H9 (cell line): ENCODE measurements at regions not wholly inside any gene's neighbourhood (a gene's known extent, or its start where the extent isn't known, plus 50 kb on each side); places are given as distances from the start of the nearest gene placed in this dataset.

ENCODE experiments used
- DNase-seq: peaks from one replicate; pipeline ENCODE4 v3.0.0-alpha.2; 2017
- H2AFZ ChIP-seq: one replicate; pipeline ENCODE4 v1.6.1; 2013; ENCODE audit warnings: mild to moderate bottlenecking, low read length, control low read depth, moderate library complexity
- H2AK5ac ChIP-seq: 2 replicates; pipeline ENCODE4 v1.6.1; 2013; ENCODE audit warnings: low read length, control low read depth, mixed read lengths; ENCODE audit not compliant: insufficient read length
- H2BK120ac ChIP-seq: one replicate; pipeline ENCODE4 v1.6.1; 2013; ENCODE audit warnings: low read depth, mild to moderate bottlenecking, low read length, control low read depth, inconsistent platforms; ENCODE audit not compliant: poor library complexity, severe bottlenecking
- H2BK12ac ChIP-seq: 2 replicates; pipeline ENCODE4 v1.6.1; 2013; ENCODE audit warnings: low read length, control low read depth, mixed read lengths, low read depth; ENCODE audit not compliant: insufficient read length
- H2BK15ac ChIP-seq: 2 replicates; pipeline ENCODE4 v1.6.1; 2013; ENCODE audit warnings: low read depth, low read length, control low read depth
- H2BK20ac ChIP-seq: one replicate; pipeline ENCODE4 v1.6.1; 2013; ENCODE audit warnings: low read depth, mild to moderate bottlenecking, low read length, control low read depth, inconsistent platforms; ENCODE audit not compliant: poor library complexity, severe bottlenecking
- H2BK5ac ChIP-seq: 2 replicates; pipeline ENCODE4 v1.6.1; 2013; ENCODE audit warnings: low read length, control low read depth, mixed read lengths; ENCODE audit not compliant: insufficient read length
- H3K14ac ChIP-seq: 2 replicates; pipeline ENCODE4 v1.6.1; 2013; ENCODE audit warnings: low read length, control low read depth; ENCODE audit not compliant: insufficient read depth
- H3K18ac ChIP-seq: 2 replicates; pipeline ENCODE4 v1.6.1; 2013; ENCODE audit warnings: low read depth, mild to moderate bottlenecking, mixed read lengths, low read length, control low read depth; ENCODE audit not compliant: insufficient read length
- H3K23ac ChIP-seq: 2 replicates; pipeline ENCODE4 v1.6.1; 2013; ENCODE audit warnings: low read length, control low read depth, mixed read lengths, low read depth; ENCODE audit not compliant: insufficient read length
- H3K23me2 ChIP-seq: 2 replicates; pipeline ENCODE4 v1.6.1; 2013; ENCODE audit warnings: low read depth, mild to moderate bottlenecking, mixed read lengths, low read length, control low read depth; ENCODE audit not compliant: insufficient read length, poor library complexity, severe bottlenecking
- H3K27ac ChIP-seq: 2 replicates; pipeline ENCODE4 v1.5.1; 2013; ENCODE audit warnings: low read length, control low read depth, mixed read lengths, low read depth; ENCODE audit not compliant: insufficient read length
- H3K27me3 ChIP-seq: 2 replicates; pipeline ENCODE4 v1.6.1; 2013; ENCODE audit warnings: low read length, control low read depth, inconsistent platforms; ENCODE audit not compliant: insufficient read depth
- H3K4ac ChIP-seq: 2 replicates; pipeline ENCODE4 v1.6.1; 2013; ENCODE audit warnings: low read depth, mild to moderate bottlenecking, control low read depth, inconsistent platforms, low read length, moderate library complexity
- H3K4me1 ChIP-seq: 2 replicates; pipeline ENCODE4 v1.6.1; 2013; ENCODE audit warnings: low read length, control low read depth, inconsistent platforms; ENCODE audit not compliant: insufficient read depth
- H3K4me2 ChIP-seq: 2 replicates; pipeline ENCODE4 v1.6.1; 2013; ENCODE audit warnings: low read length, control low read depth, mixed read lengths; ENCODE audit not compliant: insufficient read length, insufficient read depth
- H3K56ac ChIP-seq: 2 replicates; pipeline ENCODE4 v1.6.1; 2013; ENCODE audit warnings: low read depth, mild to moderate bottlenecking, mixed read lengths, low read length, control low read depth; ENCODE audit not compliant: insufficient read length
- H3K79me1 ChIP-seq: 2 replicates; pipeline ENCODE4 v1.6.1; 2013; ENCODE audit warnings: low read depth, mild to moderate bottlenecking, moderate library complexity, low read length, control low read depth, inconsistent platforms; ENCODE audit not compliant: insufficient read depth, poor library complexity, severe bottlenecking
- H3K79me2 ChIP-seq: 2 replicates; pipeline ENCODE4 v1.6.1; 2013; ENCODE audit warnings: low read length, control low read depth, inconsistent platforms; ENCODE audit not compliant: insufficient read depth
- H3K9ac ChIP-seq: 2 replicates; pipeline ENCODE4 v1.6.1; 2013; ENCODE audit warnings: low read length, control low read depth, mixed read lengths; ENCODE audit not compliant: insufficient read length; ENCODE audit errors: extremely low read depth
- H3K9me3 ChIP-seq: one replicate; pipeline ENCODE4 v1.6.1; 2013; ENCODE audit warnings: low read depth, low read length, inconsistent platforms; ENCODE audit not compliant: control insufficient read depth
- H3T11ph ChIP-seq: one replicate; pipeline ENCODE4 v1.6.1; 2013; ENCODE audit warnings: mild to moderate bottlenecking, low read length, control low read depth, inconsistent platforms
- H4K20me1 ChIP-seq: one replicate; pipeline ENCODE4 v1.6.1; 2013; ENCODE audit not compliant: control insufficient read depth, insufficient read length, insufficient read depth
- H4K5ac ChIP-seq: 2 replicates; pipeline ENCODE4 v1.6.1; 2013; ENCODE audit warnings: low read depth, mild to moderate bottlenecking, mixed read lengths, low read length, control low read depth; ENCODE audit not compliant: insufficient read length
- H4K8ac ChIP-seq: replicated peaks from 2 replicates; pipeline ENCODE4 v1.6.1; 2013; ENCODE audit warnings: low read length, control low read depth, mixed read lengths, low read depth; ENCODE audit not compliant: insufficient read length
- H4K91ac ChIP-seq: 2 replicates; pipeline ENCODE4 v1.6.1; 2013; ENCODE audit warnings: low read depth, mild to moderate bottlenecking, moderate library complexity, mixed read lengths, low read length, control low read depth; ENCODE audit not compliant: insufficient read length
- H3K27ac Mint-ChIP-seq, 3 experiments: 2 replicates in 2 of 3; 3 replicates in 1 of 3; pipeline ENCODE4 v1.8.0; 2020 to 2021; ENCODE audit warnings: mixed read lengths in 3 of 3, mild to moderate bottlenecking in 1 of 3, moderate library complexity in 1 of 3
- H3K27me3 Mint-ChIP-seq: 2 replicates; pipeline ENCODE4 v1.8.0; 2021; ENCODE audit warnings: low read depth, mild to moderate bottlenecking, moderate library complexity, mixed read lengths
- H3K36me3 Mint-ChIP-seq, 3 experiments: 2 replicates in 2 of 3; 3 replicates in 1 of 3; pipeline ENCODE4 v1.8.0; 2020 to 2021; ENCODE audit warnings: low read depth in 3 of 3, mixed read lengths in 3 of 3; ENCODE audit not compliant: insufficient read depth in 1 of 3
- H3K4me1 Mint-ChIP-seq, 2 experiments: 2 replicates each; pipeline ENCODE4 v1.8.0; 2020; ENCODE audit warnings: mixed read lengths in 2 of 2
- H3K4me3 Mint-ChIP-seq, 2 experiments: 2 replicates in 1 of 2; 3 replicates in 1 of 2; pipeline ENCODE4 v1.8.0; 2020 to 2021; ENCODE audit warnings: mild to moderate bottlenecking in 2 of 2, mixed read lengths in 2 of 2, moderate library complexity in 1 of 2
- H3K9me3 Mint-ChIP-seq, 2 experiments: 2 replicates in 1 of 2; 3 replicates in 1 of 2; pipeline ENCODE4 v1.8.0; 2020; ENCODE audit warnings: mild to moderate bottlenecking in 2 of 2, mixed read lengths in 2 of 2, moderate library complexity in 1 of 2
- CTCF ChIP-seq: fragments of 200-600 bp; sonication (generic); conservative IDR thresholded peaks from 3 replicates; pipeline ENCODE4 v1.8.0; 2021; ENCODE audit warnings: antibody characterized with exemption, mild to moderate bottlenecking
- WGBS: extraction: QIAGEN DNeasy Blood & Tissue Kit; methylation state at CpG from one replicate; pipeline ENCODE4 v1.1.7; 2013; ENCODE audit warnings: missing lambda C conversion rate, low lambda C conversion rate, mixed read lengths; ENCODE audit not compliant: insufficient read length; ENCODE audit errors: extremely low coverage; 5-methylcytosine and 5-hydroxymethylcytosine counted together

DNA sequence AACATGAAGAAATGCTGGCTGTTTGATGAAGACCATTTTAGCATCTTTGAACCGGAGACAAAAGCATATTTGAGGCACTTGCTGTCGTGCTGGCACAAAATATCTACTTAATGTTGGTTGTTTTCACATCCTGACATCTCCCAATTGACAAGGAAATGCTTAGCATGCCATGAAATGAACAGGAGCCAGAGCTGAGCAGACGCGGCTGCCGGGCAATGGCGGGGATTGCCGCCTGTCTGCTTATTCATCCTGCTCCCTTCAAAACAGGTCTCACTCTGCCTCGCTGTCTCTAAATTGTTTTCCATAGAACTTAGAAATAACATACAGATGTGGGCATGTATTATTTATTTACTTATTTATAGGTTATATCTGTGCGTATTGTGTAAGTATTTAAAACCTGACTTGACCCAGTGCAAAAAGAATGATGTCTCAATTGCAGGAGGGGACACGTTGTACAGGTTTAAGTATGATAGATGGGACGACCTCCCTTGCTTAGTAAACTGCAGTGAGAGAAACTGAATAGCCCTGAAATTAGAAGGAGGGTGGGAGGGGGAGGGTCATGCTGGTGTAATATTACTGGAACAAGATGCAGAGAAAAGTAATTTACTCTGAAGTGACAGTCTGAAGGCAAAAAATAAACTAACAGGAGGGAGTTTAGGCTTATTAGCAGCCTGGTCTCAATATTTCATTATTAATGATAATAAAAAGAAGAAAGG lies 590.4 kb upstream of the PLXNA2 start:
- H3K27ac ChIP-seq, result no peak overlapping the region
- no peak overlapping the region for H4K91ac ChIP-seq
- no peak overlapping the region for H3K23ac ChIP-seq
- H3K9ac ChIP-seq, result no peak overlapping the region
- H2BK120ac ChIP-seq, result no peak overlapping the region
- H4K8ac ChIP-seq, result no peak overlapping the region
- H3K18ac ChIP-seq, result no peak overlapping the region
- peaks cover 4% of the 10 kb centered on the region; the same call in 1 of the 2 replicates for H3K4me1 ChIP-seq
- Mint-ChIP-seq H3K36me3 (no peaks in the 10 kb centered on the region), H3K27me3 (no peaks in the 10 kb centered on the region), H3K9me3 (no peaks in the 10 kb centered on the region), H3K4me3 (no peak overlapping the region), H3K4me1 (peaks cover 17 to 27% of the 10 kb centered on the region in 2 experiments), H3K27ac (no peak overlapping the region)
- no peaks in the 10 kb centered on the region for H3K79me1 ChIP-seq
- no peak overlapping the region for H2BK15ac ChIP-seq
- no peaks in the 10 kb centered on the region for H4K20me1 ChIP-seq
- H4K5ac ChIP-seq, result no peak overlapping the region
- no peak overlapping the region for H2BK20ac ChIP-seq
- H2AK5ac ChIP-seq, result no peak overlapping the region
- H3K23me2 ChIP-seq, result no peaks in the 10 kb centered on the region
- H3K4ac ChIP-seq, result no peak overlapping the region
- no CpG with 5 or more reads among the region's 11 CpGs for WGBS
- H3K27me3 ChIP-seq, result no peaks in the 10 kb centered on the region
- no peaks in the 10 kb centered on the region for H3K9me3 ChIP-seq
- no peak for DNase-seq
- H3T11ph ChIP-seq, result no peak overlapping the region
- no peak overlapping the region for H3K4me2 ChIP-seq
- H2BK5ac ChIP-seq, result no peak overlapping the region
- no peak overlapping the region for H3K56ac ChIP-seq
- H3K79me2 ChIP-seq, result no peaks in the 10 kb centered on the region
- no peak overlapping the region for H3K14ac ChIP-seq
- TF ChIP-seq CTCF, result no peak
- no peak overlapping the region for H2BK12ac ChIP-seq
- H2AFZ ChIP-seq, result no peak overlapping the region
